SH-SY5Y (cell line): ENCODE measurements at regions not wholly inside any gene's neighbourhood (a gene's known extent, or its start where the extent isn't known, plus 50 kb on each side); places are given as distances from the start of the nearest gene placed in this dataset.

Experiments used
- GATA2 ChIP-seq: IDR thresholded peaks from 2 replicates; pipeline ENCODE4 v1.6.1; 2011; ENCODE audit warnings: mild to moderate bottlenecking, low read depth, low read length
- GATA3 ChIP-seq: IDR thresholded peaks from 2 replicates; pipeline ENCODE4 v1.6.1; 2011; ENCODE audit warnings: low read depth, mild to moderate bottlenecking, low read length, moderate library complexity

DNA sequence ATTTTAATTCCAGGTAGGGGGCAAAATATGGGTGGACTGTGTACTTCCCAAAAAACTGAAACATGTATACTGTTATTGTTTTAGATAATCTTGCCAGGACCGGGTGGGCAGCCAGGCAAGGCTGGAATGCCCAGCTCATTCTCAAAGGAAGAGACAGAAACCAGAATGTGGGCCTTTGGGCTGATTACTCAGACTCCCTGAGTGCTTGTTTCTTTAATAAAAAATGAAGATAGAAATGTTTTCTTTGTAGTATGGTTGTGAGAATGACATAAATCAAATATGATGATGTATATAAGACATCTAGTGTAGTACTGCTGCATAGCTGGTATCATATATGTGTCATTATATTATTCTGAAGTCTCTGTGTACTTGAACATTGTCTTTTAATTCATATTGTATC, 231.6 kb upstream of the NT5C1B start:
- TF ChIP-seq GATA2 = no peak
- TF ChIP-seq GATA3 = no peak
